IPS-NIHi7 (cell line): ENCODE measurements at regions not wholly inside any gene's neighbourhood (a gene's known extent, or its start where the extent isn't known, plus 50 kb on each side); places are given as distances from the start of the nearest gene placed in this dataset.
"Not testable (repeated sequence)": the region's sequence is repeated elsewhere in the genome, so short reads cannot be mapped to it uniquely, and the experiment has no call there.

Experiments
- DNase-seq: peaks from one replicate; pipeline ENCODE4 v3.0.0; 2012; ENCODE audit warnings: mixed read lengths; ENCODE audit errors: extremely low spot score

DNA sequence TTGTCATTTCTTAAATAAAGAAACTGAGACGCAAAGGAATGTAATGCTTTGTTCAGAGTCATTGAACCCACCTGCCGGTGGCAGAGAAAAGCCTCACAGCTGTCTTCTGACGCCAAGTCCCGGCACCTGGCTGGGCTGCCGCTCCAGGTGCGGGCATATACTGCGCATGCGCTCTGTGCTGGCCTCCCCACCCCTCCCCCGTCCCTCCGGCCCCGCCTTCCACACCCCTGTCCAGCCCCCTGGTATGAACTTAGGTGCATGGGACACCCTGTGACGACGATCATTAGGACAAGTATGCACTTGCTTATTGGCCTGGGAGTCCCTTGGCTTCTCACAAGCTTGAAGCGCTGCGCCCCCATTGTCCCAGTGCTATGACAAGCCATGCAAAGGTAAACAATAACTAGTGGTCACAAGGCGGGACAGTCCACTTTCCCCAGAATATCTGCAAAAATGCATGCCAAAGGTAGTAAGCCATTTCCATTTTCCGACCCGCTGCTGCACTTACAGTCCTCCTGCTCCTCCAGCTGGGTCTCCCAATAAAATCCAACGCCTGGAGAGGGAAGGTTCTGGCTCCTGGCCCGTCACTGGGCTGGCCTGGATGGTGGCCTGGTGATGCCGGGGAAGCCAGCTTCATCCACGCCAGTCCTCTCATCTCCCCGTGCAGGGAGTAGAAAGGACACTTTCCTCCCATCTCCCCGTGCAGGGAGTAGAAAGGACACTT, 100.4 kb downstream of the PSMG1 start:
- peak; percentile 82 for DNase-seq

DNA sequence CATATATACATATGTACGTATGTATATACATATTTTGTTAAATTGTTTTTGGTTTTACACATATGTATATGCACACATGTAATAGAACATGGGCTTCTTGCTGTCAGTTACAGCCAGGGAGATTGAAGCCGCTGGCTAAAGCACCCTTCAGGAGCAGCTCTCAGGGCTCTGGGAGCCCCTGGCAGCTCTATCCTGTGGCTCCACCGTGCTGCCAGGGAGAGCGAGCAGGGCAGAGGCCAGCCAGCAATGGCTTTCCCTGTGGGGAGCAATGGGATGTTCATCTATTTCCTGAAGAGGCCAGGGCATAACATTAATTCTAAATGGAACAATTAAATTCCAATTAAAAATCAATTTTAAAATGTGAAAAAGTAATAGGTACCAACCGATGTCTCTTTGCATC, 102.9 kb downstream of the PSMG1 start:
- no peak for DNase-seq

DNA sequence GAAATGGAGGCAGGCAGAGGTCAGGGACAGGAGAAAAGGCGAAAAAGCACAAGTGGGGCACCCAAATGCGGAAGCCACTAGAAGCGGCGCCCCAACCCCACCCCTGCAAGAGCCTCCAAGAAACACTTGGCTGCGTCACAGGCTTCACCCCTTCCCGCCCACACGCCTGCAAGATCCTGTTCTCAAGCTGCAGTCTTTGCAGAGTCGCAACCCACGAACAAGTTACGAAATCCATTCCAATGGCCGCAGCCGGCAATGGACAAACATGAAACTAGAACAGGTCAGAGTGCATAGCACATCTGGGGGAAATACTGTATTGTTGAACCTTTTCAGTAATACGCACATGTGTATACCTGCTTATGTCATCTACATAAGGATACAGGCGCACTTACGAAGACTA, 103.6 kb downstream of the PSMG1 start:
- DNase-seq, result no peak

DNA sequence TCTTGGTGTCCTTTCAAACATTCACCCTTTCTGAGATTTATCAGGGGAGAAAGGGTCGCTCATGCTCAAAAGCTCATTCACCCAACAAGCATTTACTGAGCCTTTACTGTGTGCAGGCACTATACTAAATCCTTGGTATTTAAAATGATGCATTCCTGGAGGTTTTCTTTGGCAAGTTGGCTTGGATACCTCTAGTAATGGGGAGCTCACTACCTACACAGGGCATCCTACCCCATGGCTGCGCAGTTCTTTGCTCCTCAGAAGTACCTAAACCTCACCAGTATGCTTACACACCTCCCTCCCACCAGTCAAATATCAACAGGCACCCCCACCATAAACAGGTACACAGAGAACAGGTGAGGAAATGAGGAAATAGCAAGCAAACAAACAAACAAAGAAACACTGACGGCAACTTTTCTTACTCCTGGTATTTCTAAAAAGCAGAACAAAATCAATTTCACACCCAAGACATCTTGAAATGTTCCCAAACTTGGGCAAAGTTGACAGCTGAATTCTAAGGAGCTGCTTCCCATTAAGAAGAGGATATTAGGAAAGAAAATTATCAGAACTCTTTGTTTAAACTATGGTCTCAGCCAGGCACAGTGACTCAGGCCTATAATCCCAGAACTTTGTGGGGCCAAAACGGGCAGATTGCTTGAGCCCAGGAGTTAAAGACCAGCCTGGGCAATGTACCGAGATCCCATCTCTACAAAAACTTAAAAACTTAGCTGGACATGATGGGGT, 104.8 kb downstream of the PSMG1 start:
- DNase-seq, result no peak

DNA sequence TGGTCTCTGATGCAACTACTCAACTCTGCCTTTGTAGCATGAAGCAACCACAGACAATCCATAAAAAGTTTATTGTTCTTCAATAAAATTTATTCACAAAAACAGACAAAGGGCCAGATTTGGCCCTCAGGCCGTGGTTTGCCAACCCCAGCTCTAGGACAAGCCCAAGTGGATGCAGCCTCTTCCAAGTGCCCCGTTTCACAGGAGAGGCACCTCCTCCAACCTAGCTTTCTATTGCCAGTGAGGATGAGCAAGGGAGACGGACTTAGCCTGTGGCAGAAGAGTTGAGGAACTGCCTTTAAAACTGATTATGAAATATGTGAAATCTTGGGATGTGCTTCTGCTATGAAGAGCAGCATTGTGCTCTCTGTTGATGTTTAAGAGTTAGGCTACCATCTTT, 105.4 kb downstream of the PSMG1 start:
- DNase-seq, result no peak

DNA sequence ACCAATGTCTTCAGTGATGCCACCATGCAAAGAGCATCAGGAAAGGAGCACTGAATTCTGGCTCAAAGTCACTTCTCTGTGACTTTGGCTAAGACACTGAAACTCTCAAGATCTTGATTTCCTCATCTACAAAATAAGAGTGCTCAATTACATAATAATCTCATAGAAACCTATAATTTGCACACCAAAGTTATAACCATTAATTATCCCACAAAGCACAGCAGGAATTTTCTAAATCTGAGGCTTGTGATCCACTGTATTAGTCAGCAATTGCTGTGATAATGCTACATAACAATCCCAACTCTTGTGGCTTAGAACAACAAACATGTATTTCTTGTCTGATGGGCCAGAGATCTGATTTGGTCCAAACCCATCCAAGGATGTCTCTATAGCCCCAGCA, 108.7 kb downstream of the PSMG1 start:
- no peak for DNase-seq

DNA sequence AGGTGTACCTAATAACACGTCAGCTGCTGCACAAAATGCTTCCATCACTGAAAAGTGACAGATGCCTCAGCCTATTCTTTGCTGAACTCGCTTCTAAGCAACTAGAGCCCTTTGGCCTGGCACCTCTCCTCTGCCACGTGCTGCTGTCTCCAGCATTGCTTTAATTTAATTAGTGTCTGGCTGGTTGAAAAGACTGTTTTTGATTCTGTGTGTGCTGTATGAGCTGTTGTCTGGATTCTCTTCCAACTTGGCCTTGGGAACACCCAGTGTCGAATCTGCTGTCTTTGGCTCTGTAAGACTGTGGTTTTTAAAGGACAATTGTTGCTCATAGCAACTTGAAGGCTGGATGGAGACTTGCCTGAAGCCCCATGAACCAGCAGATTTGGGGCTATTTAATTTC, 109.5 kb downstream of the PSMG1 start:
- no peak for DNase-seq

DNA sequence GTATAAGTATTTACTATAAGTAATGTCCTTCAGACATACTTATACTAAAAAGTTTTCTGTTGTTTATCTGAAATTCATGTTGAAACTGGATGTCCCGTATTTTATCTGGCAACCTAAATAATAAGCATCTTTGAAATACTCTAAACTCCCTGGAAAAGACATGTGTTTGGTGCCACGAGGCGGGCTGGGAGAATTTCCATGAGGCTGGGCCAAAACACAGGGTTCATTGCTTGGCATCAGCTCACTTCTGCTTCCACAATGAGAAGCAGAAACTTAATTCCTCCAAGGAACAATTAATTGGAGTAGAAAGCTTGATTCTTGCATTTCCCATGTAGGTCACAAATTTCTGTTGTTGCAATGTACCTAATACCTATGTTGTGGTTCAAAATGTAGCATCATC, 110.2 kb downstream of the PSMG1 start:
- DNase-seq, result no peak

DNA sequence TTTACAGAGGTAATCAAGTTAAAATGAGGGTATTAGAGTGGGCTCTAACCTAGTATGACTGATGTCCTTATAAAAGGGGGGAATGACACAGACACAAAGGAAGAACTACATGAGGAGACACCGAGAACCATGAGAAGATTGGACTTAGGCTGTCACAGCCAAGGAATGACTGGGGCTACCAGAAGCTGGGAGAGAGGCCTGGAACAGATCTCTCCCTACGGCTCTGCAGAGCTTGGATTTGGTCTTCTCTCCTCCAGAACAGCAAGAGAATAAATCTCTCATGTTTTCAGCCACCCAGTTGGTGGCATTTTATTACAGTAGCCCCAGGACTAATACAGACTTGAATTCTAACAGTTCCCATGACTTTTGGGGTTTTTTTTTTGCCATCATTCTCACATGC, 110.8 kb downstream of the PSMG1 start:
- DNase-seq, result no peak

DNA sequence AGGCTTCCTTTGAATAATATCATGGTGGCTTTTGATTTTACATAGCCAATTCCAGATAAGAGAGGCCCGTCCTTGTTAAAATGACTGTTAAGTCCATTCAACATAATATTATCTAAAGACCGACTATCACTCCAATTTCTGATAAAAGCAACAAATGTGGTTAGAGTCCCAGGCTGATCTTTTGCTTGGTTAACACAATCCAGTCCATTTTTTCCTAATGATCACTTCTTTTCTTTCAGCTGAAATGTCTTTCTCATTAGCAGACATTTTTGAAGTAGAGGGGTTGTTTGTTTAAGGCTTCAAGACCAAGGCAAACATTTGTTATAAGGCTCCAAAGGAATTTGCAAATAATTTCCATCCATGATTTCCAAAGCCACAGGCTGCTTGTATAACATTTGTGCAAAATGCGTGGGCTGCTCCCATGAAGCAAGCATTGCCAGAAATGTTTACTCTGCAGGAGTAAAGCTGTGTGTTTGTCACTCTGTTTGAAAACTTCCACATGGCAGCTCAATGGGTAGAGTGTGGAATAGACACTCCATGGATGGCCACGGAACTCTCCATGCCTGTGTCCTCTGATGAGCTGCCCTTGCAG, 111.5 kb downstream of the PSMG1 start:
- no peak for DNase-seq

DNA sequence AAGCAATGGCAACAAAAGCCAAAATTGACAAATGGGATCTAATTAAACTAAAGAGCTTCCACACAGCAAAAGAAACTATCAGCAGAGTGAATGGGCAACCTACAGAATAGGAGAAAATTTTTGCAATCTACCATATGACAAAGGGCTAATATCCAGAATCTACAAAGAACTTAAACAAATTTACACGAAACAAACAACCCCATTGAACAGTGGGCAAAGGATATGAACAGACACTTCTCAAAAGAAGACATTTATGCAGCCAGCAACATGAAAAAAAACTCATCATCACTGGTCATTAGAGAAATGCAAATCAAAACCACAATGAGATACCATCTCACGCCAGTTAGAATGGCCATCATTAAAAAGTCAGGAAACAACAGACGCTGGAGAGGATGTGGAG, 113.4 kb downstream of the PSMG1 start:
- DNase-seq, result not testable (repeated sequence)

DNA sequence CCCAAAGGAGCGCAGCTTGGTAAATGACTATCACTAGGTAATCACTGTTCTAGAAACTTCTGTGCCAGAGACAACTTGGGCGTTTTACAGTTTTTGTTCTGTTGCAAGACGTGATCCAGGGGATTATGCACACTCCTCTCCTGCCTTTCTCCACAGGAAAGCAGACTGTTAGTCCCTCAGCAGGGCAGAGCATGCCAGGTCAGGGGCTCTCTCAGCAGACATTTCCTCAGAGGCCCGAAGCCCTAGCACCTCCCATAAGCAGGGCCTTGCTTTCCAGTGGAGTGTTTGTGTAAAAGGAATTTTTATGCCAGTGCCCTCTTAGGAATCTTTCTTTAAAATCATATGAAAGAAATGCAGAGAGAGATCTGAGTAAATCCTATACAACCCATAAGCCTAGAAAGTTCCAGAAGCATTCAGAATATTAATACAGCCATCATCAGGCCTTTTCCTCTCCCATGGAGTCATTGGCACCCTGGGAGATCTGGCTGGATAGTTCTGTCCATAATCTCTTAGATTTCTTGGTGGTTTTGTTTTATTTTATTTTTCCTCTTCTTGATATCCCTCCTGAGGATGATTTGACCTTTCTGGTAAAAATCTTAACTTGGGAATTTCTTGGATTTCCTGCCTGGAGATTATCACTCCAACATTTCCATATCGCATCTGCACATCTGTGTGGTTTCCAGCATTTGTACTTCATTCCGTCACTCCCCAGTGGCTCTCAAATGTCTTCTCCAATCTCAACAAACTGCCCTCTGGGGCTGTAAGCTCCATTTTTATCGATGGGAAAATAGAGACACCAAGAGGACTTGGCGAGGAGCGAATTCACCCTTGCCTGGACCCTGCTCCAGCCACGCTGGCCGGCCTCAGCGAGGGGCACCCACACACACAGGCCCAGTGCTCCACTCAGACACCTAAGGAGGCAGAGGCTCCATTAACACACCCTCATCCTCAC, 116.1 kb downstream of the PSMG1 start:
- no peak for DNase-seq

DNA sequence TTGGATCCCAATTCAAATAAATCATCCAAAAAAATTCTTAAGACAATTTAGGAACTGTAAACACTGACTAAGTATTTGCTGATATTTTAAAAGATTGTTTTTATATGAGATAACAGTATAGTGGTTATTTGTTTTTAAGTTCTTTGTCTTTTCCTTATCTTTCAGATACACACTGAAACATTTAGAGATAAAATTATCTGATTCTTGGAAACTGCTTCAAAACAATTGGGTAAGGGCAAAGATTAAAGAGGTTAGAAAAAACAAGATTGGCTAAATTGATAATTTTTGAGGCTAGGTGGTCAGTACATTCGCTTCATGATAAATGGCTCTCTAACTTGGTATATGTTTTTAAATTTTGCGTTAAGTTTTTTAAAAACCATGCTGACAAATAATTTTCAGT, 117.3 kb downstream of the PSMG1 start:
- DNase-seq, result no peak

DNA sequence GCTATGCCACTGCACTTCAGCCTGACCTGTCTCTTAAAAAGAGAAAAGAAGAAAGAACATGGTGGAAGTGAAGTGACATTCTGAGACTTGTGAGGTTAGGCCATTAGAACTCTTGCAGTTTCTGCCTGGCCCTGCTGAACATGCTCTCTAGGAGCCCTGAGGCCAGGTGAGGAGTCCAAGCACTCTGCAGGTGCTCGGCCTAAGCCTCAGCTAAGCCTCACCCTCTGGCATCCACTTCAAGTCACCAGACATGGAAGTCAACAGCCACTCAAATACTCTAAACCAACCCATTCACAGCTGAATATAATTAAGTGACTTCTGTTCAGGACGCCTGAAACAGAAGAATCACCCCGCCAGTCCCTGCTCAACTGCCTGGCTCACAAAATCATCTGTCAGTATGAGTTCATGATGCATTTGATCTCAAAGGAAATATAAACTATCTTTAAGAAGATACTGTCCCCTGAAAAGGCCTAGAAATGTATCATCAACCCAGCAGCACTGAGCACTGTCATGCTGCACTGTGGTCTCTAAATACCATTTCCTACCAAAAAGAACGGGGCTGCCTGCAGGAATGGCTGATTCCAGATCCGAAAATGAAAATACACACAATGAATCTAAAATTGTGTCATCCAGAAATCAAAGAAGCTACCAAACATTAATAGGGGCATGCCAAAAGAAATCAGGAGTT, 118.8 kb downstream of the PSMG1 start:
- no peak for DNase-seq

DNA sequence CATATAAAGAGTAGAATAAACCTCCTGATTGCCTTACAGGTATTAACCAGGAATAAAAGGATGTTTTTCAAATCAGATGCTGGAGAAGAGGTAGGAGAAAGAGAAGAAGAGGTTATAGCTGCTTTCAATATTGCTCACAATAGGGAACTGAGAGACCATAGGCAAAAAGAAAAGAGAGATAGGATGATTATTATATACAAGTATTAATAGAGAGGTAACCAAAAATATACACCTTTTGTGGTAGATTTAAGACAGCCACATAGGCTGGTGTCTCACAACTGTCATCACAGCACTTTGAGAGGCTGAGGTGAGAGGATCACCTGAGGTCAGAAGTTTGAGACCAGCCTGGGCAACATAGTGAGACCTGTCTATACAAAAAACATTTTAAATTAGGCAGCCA, 119.7 kb downstream of the PSMG1 start:
- no peak for DNase-seq

DNA sequence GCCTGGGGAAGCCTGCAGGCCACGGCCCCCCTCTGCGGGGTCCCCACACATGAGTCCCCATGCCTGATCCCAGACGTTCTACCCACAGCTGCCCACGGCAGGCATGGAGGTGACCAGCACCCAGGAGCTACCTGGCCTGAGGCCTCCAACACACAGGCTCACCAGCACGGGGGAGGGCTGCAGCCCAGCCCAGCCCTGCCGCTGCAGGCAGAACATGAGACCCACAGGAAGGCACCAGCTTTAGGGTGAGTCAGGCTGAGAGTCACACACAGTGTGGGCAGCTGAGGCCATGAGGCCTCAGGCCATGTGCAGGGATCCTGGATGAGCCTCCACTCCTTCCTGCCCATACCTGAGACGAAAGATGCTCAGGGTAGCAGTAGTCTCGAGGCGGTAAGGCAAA, 121.1 kb downstream of the PSMG1 start:
- no peak for DNase-seq

DNA sequence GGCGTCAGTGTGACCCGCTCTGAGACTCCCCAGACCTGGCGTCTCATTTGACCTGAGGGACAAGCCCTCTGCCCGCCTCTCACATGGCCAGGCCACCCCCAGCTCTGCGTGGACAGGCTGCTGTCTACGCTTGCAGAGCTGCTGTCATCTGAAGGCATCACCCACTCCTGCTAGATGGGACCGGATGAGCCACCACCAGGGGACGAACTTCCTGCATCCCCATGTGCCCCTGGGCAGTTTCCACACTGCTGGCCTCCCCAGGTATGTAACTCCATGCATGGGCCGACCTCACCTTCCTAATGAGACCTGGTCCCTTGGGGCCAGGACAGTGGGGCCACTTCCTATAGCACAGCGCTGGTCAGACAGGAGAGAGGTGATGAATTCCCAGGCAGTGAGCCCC, 121.5 kb downstream of the PSMG1 start:
- no peak for DNase-seq

DNA sequence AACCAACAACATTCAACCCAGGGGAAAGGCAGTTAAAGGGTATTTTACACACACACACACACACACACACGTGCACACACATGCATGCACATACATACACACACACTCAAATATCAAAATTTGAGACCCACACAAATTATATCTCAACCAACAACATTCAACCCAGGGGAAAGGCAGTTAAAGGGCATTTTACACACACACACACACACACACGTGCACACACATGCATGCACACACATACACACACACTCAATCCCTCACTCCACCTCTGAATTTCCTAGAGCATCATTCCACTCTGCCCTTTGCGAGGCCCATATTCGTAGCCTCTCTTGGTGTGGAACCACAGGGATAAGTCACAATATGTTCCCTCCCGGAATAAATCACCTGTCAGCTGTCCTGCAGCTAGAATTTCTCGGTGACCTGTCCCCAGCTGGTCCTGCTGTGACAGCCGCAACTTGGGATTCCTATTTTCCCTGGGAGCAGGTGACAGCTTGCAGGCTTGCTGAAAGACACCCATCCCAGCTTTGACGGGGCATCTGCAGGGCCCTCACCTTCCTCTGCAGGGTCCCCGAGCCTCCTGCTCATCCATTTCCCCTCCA, 122.7 kb downstream of the PSMG1 start:
- DNase-seq, result no peak

DNA sequence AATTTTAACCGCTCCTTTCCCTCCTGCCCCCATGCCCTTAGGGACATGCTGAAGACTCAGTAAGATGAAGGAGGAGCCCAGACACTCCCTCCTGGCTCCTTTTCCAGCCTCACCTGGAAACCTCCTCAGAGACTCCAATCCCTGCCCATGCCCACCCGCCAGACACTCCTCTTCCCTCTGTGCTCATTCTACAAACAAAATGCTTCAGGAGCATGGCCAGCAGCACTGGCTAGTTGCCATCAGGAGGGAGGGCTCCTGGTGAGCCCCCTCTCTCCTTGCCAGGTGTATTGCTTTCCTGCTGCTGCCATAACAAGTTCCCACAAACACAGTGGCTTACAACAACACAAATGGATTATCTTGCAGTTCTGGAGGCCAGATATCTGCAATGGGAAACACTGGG, 126.1 kb downstream of the PSMG1 start:
- no peak for DNase-seq

DNA sequence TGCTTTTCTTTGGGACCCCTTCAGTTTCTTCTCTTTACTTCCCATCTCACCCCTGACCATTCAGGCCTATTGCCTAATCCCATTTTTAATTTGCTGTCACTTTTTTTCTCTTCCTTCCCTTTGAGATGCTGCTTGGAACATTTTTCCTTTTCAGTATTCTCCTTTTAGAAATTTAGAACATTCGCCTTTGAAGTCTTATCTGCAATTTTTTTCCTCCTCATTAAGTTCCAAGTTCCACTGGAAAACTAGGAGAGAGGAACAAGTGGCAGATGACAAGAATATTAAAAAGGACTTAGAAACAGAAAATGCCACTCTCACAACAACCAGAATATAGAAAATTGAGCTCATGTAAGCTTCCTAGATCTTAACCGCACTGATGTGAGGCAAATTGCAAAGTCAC, 126.6 kb downstream of the PSMG1 start:
- no peak for DNase-seq

DNA sequence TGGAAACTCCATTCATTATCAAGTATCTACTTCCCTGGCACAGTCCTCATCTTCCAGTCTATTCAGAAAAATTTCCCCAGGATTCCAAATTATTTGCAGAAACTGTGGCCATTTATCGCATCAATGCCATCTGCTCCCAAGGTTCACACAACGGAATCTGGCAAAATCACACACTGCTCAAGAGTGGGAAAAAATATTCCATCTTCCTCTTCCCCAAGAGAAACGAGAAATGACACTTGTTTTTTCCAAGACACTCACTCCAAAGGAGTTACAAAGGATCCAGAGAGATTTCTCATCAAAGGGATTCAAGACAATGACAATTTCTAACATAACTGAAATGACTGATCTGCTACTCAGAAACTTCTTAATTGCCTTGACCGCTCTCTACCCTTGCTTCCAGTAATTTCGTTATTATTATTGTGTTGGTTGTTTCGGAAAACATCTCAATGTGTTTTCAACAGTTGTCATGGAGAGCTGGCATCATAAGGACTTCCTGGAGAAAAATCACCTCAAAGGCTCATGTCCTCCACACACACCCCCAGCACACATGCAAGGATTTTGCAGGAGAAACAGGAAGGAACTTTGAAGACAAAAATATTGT, 128.0 kb downstream of the PSMG1 start:
- DNase-seq, result no peak
